ENCODE measurements at regions not wholly inside any gene's neighbourhood (a gene's known extent, or its start where the extent isn't known, plus 50 kb on each side); places are given as distances from the start of the nearest gene placed in this dataset.

DNA sequence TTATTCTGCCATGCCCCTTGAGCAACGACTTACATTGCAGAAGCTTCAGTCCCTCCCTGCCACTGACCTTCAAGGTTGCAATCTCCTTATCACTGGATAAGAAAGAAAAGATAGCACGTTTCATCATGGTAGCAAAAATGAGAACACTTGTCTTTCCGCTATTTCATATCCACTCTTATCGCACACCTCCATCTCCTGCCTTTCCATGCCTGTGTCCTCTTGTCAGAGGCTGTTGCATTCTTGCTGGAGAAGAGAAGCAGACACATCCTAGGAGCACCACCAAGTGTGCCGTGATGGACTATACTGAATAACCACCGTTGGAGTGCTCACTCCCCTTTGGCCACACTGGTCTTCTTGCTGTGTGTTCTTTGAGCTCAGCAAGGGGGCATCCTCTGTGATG is 230.6 kb upstream of the IRX3 start:
- TF ChIP-seq, protein P1, sequence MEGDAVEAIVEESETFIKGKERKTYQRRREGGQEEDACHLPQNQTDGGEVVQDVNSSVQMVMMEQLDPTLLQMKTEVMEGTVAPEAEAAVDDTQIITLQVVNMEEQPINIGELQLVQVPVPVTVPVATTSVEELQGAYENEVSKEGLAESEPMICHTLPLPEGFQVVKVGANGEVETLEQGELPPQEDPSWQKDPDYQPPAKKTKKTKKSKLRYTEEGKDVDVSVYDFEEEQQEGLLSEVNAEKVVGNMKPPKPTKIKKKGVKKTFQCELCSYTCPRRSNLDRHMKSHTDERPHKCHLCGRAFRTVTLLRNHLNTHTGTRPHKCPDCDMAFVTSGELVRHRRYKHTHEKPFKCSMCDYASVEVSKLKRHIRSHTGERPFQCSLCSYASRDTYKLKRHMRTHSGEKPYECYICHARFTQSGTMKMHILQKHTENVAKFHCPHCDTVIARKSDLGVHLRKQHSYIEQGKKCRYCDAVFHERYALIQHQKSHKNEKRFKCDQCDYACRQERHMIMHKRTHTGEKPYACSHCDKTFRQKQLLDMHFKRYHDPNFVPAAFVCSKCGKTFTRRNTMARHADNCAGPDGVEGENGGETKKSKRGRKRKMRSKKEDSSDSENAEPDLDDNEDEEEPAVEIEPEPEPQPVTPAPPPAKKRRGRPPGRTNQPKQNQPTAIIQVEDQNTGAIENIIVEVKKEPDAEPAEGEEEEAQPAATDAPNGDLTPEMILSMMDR (IDR thresholded peaks at IDR 0.05) = no peak
- TF ChIP-seq MAZ (IDR thresholded peaks at IDR 0.05; ENCODE audit: borderline replicate concordance, low read depth, low read length) (no peak), POLR2A (IDR thresholded peaks at IDR 0.05; ENCODE audit: low read length) (no peak), POLR2AphosphoS2 (conservative IDR thresholded peaks at IDR 0.05; ENCODE audit: low read length) (no peak), EP300 (IDR thresholded peaks at IDR 0.05) (no peak), RAD21 (conservative IDR thresholded peaks at IDR 0.05 in 1 of 2, IDR thresholded peaks at IDR 0.05 in 1 of 2) (no peak), HOXB5 (CRISPR knock-in tag; IDR thresholded peaks at IDR 0.05) (no peak)

Data from A549 (cell line).